Stimulated activated CD8-positive, alpha-beta memory T cell treated with anti-CD3 and anti-CD28 coated beads, Interleukin-12 subunit alpha, Interleukin-12 subunit beta, amount 100 ng/mL, for 24 hours (primary cell): ENCODE measurements at regions not wholly inside any gene's neighbourhood (a gene's known extent, or its start where the extent isn't known, plus 50 kb on each side); places are given as distances from the start of the nearest gene placed in this dataset.

ENCODE experiments used
- DNase-seq: peaks from one replicate; pipeline ENCODE4 v3.0.0-alpha.2; 2020; ENCODE audit errors: extremely low read depth

DNA sequence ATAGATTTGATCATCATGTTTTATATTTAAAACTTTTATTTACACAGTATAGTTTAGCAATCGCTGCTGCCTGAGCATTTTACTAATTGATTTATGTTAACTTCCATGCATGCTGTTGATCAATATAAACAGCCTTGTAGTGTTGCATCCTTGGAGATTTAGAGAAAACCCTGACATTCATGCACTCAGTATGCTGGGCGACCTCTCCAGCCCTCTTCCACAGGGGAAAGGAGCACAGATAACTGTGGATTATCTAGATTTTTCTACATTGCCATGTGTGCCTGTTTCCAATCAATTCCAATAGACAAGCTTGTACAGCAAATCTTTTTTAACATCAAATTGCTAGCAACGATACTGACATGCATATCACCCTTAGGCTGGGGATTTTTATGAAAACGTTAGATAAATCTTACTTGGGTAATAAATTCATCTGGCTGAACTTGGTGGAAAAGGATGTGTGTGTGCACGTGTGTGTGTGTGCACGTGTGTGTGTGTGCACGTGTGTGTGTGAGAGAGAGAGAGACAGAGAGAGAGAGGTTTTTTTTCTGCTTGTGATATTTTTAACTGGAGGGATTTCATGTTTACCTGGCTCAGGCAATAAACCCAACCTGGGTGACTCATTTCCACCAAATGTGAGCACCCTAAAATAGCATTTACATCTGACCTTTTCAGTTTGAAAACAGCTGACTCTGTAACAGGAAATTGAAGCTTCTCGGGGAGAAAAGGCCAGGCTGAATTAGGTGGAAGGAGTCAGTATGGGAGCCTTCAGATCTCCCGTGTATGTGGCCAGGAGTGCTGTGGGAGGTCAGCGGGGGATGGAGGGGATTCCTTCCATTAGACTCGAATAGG, 339.8 kb downstream of the PRDM2 start:
- no peak for DNase-seq

DNA sequence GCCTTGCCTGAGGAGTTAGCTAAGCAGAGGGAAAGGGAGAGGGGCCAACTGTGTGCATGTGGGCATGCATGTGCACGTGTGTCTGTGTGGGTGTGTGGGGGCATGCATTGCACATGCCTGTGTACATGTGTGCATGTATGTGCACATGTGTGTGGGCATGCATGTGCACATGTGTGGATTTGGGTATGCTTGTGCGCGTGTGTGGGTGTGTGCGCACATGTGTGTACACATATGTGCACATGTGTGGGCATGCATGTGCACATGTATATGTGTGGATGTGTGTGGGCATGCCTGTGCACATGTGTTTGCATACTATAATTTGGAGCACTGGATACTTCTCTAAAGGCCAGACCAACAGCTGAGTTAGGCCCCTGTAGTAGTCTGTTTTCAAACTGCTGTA, 350.0 kb downstream of the PRDM2 start:
- DNase-seq, result no peak

DNA sequence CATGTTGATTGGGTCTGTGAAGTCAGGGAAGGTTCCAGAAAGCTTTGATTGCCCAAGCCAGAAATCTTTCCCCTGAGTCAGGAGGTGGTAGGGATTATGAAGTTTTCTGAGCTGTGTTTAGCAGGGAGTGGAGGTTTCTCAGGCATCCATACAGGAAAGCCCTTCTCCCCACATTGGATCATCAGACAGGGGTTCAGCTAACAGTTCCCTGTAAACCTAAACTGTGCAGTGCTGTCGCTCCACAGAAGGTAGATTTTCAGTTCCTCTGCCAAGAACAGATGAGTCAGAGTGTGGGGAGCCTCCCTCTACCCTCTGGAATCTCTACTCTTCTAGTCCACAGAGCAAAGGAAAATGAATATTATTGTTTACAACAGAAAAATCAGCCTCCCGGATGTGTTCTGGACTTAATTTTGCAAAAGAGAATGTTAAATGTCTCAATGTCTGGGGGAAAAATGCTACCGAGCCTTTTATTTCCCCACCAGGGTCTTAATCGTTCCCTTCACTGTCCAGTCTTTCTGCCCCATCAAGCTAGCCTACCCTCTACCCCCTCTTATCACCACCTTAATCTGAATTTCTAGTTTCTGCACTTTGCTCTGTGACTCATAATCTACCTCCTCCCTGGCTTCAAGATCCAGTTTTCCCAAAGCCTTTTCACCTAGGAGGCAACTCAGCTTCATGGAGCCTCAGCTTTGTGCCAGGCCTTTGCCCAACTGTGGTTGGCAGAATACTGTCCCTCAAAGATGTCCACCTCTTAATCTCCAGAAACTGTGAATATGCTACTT, 355.6 kb downstream of the PRDM2 start:
- DNase-seq, result no peak

DNA sequence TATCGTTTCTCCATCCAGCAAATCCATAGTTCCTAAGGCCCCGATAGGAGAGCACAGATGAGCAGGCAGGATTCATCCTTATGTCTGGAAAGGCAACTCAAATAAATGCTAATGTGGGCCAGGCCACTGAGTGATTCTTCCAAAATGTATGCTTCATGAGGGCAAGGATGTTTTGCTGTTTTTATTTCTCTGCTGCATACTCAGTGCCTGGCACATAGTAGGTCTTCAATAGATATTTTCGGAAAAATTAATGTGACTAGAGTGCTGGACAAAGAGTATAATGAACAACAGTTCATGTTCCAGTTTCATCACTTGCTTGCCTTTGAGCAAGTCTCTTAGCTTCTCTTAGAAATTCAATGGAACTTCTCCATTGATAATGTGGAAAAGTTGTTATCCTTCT, 357.7 kb downstream of the PRDM2 start:
- no peak for DNase-seq

DNA sequence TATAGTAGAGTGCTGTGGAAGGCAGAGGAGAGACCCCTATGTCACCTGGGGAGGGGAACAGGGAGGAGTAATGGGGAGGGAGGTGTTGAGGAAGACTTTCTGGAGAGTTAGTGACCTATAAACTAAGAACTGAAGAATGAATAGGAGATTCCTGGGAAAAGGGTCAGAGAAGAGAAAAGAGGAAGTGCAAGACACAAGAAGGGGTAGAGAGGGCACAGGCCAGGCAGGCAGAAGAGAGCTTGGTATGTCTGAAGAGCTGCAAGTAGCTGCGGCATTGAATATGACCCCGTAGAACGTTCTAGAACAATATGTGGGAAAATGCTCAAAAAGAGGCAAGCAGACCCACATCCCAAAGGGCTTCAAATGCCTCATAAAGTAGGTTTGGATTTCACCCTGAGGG, 361.2 kb downstream of the PRDM2 start:
- no peak for DNase-seq

DNA sequence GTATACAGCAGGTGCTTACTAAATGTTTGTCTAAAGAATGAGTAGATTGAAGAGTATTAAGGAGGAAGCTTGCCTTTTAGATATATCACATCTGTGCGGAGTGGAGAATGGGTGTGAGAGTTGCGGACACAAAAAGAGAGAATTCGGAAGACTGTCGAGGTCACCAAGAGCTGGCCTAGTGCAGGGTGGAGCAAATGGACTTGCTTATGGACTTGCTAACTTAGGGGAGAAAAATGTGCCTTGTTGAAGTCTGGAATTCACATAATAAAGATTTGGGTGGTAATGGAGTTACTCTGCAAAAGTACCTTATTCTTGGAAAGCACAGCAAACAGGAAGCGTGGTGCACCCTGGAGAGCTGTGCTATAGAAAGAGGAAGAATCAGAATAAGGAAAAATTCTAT, 361.7 kb downstream of the PRDM2 start:
- no peak for DNase-seq

DNA sequence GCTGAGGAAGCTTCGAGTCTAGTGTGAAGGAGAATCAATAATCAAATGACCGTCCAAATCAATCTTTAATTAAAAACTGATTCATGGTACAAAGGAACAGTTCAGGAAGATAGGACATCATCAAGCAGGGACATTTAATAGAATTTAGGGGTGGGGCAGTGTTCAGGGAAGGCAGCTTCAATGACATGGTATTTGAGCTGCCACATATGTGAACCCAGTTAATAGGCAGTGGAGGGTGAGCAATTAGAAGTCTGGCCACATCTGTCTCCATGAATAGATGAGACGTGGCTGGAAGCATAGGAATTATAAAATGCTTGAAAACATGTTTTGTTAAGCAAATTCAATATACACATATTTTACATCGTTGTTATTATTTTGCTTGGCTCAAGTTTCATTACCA, 362.7 kb downstream of the PRDM2 start:
- DNase-seq, result no peak

DNA sequence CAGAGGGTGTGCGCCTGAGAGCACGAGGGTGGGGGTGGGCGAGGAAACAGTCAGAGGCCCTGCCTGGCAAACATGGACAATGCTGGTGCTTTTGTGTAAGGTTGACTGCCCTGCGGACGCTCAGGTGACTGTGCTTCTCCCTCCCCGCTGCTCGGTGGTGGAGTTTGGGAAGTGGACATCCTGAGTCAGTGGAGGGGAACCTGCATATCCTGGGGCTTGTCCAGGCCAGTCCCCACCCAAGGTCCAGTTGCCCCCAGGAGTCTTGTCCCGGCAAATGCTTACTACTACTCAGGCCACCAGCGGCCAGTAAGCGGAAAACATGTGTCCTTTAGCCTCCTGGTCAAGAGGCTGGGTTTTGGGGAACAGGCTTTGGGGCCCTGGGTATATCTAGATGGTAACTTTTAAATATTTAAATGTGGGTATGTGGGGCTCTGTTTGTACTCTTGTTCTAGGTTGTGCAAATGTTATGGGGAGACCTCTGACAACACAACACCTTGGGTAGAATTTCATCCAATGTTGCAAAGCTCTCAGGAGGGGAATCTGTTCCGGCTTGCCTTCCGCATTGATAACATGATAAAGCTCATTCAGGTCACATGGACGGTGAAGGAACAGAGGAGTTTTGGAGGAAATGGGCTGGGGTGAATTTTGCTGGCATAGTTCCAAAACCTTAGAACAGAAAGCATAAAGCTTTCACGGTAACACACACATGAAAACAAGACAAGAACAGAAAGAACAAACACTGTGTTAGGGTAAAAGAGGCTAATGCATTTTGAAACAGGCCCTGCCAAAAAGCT, 364.9 kb downstream of the PRDM2 start:
- DNase-seq, result no peak

DNA sequence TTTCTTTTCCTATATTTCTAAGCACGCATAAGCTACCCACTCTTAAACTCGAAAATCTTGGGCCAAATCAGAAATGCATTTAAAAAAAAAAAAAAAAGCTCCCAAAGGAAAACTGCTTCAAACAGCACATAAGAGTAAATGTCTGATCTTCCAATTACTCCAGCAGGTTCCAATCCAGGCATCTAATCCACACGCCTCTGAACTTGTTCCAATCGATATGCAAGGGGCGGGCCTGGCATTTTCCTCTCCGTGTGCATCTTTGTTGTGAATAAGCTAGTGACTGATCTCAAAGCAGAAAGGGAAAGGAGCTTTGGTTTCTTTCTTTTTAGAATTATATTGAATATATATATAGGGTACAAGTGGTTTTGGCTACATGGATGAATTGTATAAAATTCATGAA, 365.5 kb downstream of the PRDM2 start:
- no peak for DNase-seq

DNA sequence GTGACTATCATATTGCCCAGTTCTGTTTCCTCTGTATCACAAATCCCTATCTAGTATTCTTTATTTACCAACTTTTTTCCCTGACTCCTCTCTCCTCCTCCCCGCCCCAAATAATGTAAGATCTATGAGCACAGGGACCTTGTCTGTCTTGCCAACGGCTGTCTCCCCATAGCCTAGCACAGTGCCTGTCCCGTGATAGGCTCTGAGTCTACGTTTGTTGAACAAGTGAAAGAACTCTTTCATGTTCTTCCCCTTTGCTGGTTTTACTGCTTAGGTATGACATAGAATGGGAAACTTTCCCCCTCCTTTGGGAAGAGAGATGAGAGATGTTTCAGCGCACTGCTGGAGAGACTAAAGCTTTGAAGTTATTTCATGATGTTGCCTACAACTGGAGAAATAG, 367.0 kb downstream of the PRDM2 start:
- no peak for DNase-seq

DNA sequence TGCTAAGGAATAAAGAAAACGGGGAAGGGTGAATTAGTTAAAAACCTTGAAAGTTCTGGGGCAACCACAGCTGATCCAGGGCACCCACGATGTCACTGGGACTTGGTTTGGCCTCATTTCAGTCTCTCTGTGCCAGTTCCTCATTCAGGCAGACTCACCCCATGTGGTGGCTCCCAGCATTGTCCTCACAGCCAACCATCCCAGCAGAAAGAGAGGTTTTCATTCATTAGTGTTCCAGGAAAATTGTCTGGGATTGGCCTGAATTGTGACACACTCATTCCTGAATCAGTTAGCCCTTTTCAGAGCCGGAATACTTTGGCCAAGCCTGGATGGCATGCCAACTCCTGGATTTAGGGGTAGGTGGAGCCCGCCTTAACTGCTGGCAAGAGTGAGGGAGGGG, 367.7 kb downstream of the PRDM2 start:
- no peak for DNase-seq

DNA sequence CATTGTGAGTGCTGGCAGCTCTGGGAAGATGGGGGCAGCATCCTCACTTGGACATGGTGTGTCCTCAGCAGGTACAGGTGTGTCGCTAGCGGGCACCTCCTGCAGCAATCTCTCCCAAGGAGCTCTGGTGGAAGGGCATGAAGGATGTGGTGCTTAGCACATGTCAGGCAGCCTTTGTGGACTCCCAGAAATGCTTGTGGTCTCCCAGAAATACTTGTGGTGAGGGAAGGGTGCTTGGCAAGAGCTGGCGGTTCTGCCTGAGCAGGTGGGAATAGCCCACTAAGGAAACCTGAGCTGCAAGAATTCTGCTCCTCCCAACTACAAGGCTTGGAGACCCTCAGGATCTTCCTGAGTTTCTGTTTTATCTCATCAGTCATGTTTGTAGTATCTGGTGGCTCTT, 371.6 kb downstream of the PRDM2 start:
- DNase-seq, result no peak

DNA sequence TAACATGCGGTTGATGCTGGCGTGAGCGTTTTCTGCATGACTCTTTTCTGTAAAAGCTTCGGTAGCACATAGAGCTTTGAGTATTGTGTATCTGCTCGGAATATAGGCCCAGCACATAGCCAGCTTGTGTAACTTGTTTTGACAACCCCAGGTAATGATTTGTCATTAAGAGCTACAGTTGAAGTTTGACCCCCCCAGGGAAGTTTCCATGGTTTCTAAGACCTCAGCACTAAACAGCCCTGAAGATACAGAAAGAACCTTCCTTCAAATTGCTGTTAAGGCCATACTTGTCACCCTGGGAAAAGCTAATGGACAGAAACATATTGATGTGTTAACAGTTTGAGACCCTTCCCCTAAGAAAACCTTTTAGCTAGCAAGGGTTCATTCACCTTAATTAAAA, 380.7 kb downstream of the PRDM2 start:
- DNase-seq, result no peak

DNA sequence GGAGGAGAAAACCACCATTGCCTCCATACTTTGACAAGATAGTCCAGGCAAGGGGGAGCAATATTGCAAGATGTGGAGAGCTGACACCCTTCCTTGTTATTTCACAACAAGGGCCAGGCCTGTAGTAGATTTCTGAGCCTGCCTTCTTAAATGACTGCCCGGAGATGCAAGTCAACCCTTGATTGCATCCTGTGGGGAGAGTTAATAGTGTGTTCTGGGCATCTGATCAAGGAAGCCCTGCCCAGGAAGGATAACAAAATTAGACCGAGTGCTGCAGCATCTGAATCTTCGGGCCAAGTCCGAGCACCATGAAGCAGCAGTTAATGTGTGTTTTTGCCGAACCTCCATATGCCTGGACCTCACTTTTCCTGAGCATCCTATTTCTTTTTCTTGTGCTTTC, 382.3 kb downstream of the PRDM2 start:
- no peak for DNase-seq

DNA sequence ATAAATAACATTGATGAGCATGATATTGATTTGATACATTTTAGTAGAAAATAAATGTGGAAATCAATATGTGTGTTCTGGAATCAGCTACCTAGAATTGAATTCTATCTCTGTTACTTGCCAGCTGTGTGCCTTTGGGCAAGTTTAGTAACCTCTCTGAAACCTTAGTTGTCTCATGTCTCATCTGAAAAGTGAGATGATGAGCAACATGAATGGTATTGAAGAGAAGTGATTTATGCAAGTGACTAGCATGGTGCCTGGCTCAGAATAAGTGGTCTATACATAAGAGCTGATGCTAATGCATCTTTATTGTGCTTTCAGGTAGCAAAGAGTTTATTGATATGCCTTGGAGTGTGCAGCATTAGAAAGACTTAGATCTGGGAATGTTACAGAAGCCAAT, 383.3 kb downstream of the PRDM2 start:
- no peak for DNase-seq

DNA sequence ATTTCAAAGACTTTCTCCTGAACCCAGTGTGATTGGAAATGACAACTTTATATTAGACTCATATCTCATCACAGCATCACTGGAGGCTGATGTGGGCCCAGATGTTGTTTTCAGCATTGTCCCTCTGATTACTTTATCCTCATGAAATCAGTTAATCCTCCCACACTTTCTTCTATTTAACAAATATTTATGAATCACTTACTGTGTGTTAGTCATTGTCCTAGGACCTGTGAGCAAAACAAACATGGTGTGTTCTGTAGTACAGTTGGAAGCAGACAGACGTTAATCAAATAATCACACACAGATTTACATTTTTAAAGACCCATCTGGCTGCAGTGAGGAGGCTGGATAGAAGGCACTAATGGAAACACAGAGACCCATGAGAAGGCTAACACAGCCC, 383.7 kb downstream of the PRDM2 start:
- no peak for DNase-seq

DNA sequence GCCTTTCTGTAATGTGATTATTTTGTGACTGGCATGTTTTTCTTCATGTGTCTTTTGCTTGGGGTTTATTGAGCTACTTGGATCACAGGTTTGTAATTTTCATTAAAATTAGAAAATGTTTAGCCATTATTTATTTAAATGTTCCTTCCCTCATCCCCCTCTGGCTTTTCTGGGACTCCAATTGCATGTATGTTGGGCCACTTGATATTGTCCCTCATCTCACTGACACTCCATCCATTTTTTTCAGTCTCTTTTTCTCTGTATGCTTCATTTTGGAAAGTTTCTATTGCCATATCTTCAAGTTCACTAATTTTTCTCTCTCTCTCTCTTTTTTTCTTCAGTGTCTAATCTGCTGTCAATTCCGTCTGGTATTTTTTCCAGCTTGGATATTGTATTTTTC, 390.1 kb downstream of the PRDM2 start:
- DNase-seq, result no peak

DNA sequence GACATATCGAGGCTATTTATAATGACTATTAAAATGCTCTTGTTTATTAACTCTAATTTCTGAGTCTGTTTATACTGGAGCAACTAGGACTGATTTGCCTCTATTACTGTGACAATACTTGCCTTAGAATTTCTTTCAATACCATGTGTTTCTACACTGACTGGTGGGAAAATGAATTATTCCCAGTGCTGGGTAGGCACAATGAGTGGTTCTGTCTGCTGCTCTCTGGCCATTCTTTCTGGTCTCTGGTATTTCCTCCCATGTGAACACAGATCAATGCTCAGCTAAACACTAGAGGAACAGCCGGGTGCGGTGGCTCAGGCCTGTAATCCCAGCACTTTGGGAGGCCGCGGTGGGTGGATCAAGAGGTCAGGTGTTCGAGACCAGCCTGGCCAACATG, 390.5 kb downstream of the PRDM2 start:
- DNase-seq, result no peak

DNA sequence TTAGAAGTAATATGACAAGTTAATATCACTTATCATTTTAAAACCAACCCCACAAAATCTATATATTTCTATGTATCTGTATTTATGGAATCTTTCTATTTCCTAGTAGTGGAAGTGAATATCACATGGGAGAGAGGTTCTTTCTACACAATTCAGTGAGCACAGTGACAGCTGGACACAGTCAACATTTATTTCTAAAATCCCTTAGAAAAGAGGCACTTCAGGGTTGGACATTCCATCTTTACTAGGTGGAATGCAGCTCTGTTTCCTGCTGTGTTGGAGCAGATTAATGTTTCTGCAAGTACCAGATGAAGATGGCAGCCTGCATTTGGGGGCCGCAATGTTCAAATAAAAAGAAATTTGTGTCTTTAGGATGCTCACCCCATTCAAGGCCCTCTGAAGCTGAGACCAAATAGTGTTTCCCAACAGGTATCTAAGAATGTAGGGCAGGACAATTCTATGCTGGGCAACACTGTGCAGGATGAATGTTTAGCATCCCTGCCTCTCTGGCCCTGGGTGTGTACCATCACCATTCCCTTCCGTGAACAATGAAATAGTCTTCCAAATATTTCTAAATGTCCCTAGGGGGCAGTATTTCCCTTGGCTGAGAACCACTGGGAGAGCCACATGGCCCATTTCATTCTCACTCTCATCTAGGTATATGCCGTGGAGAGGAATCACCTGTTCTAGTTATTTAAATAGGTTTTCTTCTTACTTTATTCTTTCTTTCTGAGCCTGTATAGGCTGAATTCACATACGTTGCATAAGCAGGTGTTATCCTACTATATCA, 394.8 kb downstream of the PRDM2 start:
- no peak for DNase-seq

DNA sequence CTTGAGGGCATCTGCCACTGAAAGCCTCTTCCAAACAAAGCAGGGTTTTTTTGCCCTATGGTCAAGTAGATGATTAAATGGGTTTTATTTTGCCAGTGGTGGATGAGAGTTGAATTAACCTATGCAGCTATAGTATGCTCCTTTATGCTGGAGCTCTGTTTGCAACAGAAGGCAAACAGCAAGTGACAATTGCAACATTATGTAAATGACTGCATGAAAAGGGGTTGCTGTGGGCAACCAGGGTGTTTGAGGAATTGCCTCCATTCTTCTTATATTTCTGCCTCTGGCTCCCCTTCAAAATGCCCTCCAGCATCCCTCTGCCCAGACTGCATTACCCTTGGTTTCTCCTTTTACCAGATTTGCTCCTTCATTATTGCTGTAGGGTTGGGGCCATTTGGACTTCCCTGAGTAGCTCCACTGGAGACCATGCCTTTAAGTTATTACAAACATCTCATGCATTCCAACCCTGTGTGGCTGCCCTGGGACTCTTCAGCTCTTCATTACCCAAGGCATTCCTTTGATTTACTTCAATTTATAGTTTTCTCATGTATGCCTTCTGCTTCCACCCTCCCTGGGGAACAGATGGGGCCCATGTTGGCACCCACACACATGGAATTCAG, 398.4 kb downstream of the PRDM2 start:
- no peak for DNase-seq

DNA sequence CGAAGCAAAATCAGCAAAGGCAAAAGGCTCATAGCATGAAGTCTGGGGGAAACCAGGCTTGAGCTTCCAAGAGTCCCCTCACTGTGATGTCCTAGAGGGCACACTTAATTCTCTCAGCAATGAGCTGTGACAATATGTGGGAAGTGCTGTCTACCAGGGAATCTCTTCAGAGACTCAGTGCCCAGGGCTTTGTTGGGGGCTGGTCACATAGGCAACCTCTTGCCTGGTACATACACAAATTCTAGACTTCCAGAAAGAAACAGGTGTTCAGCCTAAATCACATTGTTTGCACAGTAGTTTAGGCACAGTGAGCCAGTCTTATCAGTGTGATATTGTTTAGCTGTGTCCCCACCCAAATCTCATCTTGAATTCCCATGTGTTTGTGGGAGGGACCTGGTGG, 400.5 kb downstream of the PRDM2 start:
- DNase-seq, result no peak
